GM06990 (cell line): ENCODE measurements at regions not wholly inside any gene's neighbourhood (a gene's known extent, or its start where the extent isn't known, plus 50 kb on each side); places are given as distances from the start of the nearest gene placed in this dataset.

Source experiments
- DNase-seq: peaks from one replicate; pipeline ENCODE4 v3.0.0-alpha.2; 2011; ENCODE audit not compliant: insufficient read length; ENCODE audit errors: extremely low read depth
- H3K27me3 ChIP-seq: replicated peaks from 2 replicates; pipeline ENCODE4 v1.6.0; 2011; ENCODE audit warnings: low read length; ENCODE audit not compliant: control insufficient read depth, insufficient read depth
- H3K36me3 ChIP-seq: 2 replicates; pipeline ENCODE4 v1.5.1; 2011; ENCODE audit warnings: low read length; ENCODE audit not compliant: control insufficient read depth, insufficient read depth
- H3K4me3 ChIP-seq: replicated peaks from 2 replicates; pipeline ENCODE4 v1.5.1; 2011; ENCODE audit warnings: low read depth, mild to moderate bottlenecking, control low read depth, low read length
- CTCF ChIP-seq: IDR thresholded peaks from 2 replicates; pipeline ENCODE4 v1.5.1; 2011; ENCODE audit warnings: low read length, control low read depth, mild to moderate bottlenecking, inconsistent platforms; ENCODE audit not compliant: insufficient read depth, poor library complexity, severe bottlenecking

DNA sequence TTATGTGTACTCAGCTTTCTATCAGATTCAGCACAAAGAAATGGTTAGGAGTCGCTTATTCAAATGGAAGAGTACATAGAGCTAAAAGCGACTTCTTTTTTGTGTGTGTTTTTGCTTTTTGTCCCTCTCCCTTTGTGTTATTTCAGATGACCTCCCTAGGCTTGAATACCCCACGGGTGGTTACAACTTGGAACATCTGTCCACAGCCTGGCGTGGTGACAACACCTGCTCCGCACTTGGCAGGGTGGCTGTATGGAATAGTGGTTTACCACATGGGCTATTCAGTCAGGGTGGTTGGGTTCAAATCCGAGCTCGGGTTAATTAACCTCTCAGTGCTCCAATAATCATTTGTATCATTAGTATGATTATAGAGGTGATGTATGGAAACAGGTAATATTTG is 151.6 kb upstream of the FREM2 start:
- H3K36me3 ChIP-seq: no peaks in the 10 kb centered on the region
- DNase-seq: no peak
- no peaks in the 10 kb centered on the region for H3K27me3 ChIP-seq
- H3K4me3 ChIP-seq: no peak overlapping the region
- no peak for TF ChIP-seq CTCF

GRCh38 chr13:38537051-38537450 is 149.8 kb upstream of the FREM2 start:
- Histone ChIP-seq H3K4me3 (no peak overlapping the region), H3K27me3 (no peaks in the 10 kb centered on the region), H3K36me3 (no peaks in the 10 kb centered on the region)
- DNase-seq: no peak
- no peak for TF ChIP-seq CTCF

- DNase-seq: no peak
- no peak for TF ChIP-seq CTCF
Measured at GRCh38 chr13:38538422-38538821, 148.5 kb upstream of the FREM2 start.

GRCh38 chr13:38539632-38540031 is 147.2 kb upstream of the FREM2 start:
- no peak for TF ChIP-seq CTCF
- H3K27me3 ChIP-seq: no peaks in the 10 kb centered on the region
- no peaks in the 10 kb centered on the region for H3K36me3 ChIP-seq
- no peak overlapping the region for H3K4me3 ChIP-seq
- DNase-seq: no peak

More at GRCh38 chr13:38538422-38538821, 148.5 kb upstream of the FREM2 start:
- Histone ChIP-seq H3K4me3 (no peak overlapping the region), H3K36me3 (no peaks in the 10 kb centered on the region), H3K27me3 (no peaks in the 10 kb centered on the region)

DNA sequence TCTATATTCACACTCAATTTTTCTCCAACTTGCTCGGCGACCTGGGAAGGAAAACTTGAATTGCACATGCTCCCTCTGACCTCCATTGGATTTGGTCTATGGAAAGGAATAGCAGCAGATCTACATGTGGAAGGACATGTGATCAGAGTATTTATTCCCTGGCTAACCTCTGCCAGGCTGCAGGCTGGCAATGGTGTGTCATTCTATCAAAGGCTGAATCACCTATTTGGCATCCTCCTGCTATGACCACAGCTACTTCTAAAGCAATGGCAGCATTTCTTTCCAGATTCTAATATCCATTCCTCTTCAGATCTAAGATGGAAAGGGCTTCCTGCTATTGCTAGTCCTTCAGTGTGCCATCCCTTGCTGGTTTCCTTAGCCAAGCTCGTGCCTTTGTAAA is 144.3 kb upstream of the FREM2 start:
- no peak for DNase-seq
- H3K27me3 ChIP-seq: no peaks in the 10 kb centered on the region
- TF ChIP-seq CTCF: no peak
- no peak overlapping the region for H3K4me3 ChIP-seq
- H3K36me3 ChIP-seq: no peaks in the 10 kb centered on the region

GRCh38 chr13:38543561-38543960 is 143.3 kb upstream of the FREM2 start:
- Histone ChIP-seq H3K4me3 (no peak overlapping the region), H3K36me3 (no peaks in the 10 kb centered on the region), H3K27me3 (no peaks in the 10 kb centered on the region)
- no peak for DNase-seq
- TF ChIP-seq CTCF: no peak
